NCI-H2029 (cell line): ENCODE measurements at regions not wholly inside any gene's neighbourhood (a gene's known extent, or its start where the extent isn't known, plus 50 kb on each side); places are given as distances from the start of the nearest gene placed in this dataset.

Source experiments
- DNase-seq: peaks from one replicate; lab custom pipeline; 2025; lab: John Stamatoyannopoulos, UW

DNA sequence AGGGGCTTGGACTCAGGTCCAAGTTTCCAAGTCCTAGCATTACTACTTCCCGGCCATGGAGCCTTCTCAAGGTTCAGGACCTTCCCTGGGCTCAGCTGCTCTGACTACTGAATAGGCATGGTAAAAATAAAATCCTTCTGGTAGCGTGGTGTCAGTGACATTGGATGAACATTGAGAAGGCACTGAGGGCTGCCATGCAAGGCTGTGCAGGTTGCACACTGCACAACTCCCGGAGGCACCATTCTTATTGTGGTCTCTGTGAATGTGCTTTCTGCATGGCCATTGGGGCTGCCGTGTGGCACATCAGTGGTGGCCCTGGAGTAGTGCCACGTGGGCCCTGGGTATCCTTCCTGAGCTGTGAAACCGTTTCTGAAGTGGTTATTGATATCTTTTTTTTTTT is 250.2 kb upstream of the CIBAR2 start:
- no peak for DNase-seq

DNA sequence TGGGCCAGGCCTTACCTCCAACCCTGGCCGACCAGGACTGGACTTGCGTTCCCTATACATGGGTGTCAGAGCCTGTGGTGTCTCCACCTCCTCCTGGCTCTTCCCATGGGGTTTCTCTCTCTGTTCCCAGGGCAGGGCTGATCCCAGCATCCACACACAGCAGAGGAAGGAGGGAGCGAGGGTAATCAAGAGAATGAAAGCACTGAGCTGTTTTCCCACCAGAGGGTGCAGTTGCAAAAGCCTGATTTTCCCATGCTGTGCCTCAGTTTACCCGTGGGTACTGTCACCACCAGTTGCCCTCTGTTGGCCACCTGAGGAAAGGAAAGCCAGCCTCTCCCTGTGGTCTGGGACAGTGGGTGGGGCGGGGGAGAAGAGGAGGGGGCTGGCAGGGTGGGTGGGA is 249.7 kb upstream of the GSE1 start:
- no peak for DNase-seq

DNA sequence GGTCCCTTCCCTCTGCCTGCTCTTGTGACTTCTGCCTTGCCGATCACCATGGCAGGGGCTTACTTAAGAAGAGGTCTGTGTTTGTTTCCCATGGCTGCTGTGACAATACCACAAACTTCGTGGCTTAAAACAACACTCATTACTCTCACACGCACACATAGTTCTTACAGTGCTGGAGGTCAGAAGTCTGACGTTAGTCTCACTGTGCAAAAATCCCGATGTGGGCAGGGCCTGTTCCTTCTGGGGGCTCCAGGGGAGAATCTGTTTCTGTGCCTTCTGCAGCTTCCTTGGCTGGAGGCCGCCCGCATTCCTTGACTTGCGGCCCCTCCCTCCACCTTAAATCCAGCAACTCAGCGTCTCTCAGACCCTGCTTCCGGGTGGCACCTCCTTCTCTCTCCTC is 249.2 kb upstream of the GSE1 start:
- no peak for DNase-seq

DNA sequence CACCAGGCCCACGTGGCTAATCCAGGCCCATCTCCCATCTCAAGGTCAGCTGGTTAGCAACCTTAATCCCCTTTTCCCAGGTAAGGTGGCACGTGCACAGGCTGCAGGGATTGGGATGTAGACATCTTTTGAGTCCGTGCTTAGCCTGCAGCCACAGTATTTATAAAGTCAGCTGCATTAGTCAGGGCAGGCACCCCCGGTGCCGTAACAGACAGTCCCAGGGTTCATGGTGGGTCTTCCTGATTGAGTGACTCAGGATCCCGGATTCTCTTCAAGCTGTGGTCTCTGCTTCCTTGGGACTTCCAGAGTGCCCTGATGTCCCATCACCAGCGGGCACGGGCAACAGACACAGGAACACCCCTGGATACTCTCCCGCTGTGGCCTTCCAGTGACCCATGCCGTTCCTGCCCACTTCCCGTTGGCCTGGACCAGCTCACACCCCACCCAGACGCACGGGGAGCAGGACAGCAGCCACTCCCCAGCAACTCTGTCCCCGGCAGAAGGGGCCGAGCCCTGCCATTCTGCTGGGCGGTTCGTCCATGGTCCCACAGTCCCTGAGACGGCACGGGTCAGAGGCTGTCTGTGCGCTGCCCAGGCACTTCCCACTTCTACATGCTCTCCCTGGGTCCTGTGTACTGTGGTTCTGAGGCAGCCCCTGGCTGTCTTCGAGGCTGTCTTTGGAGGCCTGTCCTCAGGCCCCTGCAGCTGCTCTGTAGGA is 248.6 kb upstream of the GSE1 start:
- no peak for DNase-seq

DNA sequence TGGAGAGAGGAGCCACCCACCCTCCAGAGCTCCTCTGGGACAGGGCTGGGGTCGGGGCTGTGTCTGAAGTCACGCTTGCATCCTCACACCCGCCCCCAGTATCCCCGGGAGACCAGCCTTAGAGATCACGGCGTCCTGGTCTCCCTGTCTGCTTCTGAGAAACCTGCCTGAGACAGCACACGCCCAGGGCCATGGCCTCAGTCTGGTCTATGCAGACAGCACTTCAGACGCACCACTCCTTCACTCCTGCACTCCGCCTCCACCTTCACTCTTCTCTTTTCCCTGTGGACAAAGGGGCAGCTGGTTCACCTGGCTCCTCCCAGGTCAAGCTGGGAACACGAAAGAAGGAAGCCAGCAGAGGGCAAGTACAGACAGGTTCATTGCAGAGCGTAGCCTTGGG is 248.0 kb upstream of the GSE1 start:
- DNase-seq = no peak

DNA sequence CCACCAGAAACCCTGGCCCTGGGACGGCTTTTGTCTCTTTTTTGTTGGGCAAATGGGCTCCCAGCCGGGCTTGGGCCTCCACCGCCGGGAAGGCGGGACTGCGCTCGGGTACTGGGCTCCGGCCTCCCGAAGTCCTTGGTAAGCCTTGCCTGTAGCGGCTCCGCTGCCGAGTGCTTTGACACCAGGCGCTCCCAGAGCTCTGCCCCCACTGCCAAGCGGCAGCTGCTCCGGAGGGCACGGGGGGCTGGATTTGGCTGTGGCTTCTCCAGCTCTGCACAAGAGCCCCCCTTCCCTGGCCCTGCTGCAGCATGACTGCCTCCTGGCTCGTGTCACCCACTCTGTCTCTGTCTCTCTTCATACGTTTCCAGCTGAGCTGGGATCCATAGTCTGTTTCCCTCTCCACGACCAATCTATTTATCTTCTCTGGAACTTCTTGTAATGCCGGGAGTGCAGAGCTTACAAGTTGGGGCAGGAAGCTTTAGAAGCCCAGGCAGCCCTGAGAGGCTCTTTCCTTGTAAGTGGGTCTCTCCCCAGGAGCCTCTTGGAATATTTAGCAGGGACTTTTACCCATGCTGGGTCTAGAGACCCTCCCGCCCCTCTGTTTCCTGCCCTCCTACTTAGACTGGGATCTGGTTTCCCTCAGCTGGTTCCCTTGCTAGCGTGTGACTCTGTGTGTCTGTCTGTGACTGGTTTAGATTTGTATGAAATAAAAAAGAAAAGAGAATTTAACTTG is 246.9 kb upstream of the GSE1 start:
- DNase-seq = no peak

DNA sequence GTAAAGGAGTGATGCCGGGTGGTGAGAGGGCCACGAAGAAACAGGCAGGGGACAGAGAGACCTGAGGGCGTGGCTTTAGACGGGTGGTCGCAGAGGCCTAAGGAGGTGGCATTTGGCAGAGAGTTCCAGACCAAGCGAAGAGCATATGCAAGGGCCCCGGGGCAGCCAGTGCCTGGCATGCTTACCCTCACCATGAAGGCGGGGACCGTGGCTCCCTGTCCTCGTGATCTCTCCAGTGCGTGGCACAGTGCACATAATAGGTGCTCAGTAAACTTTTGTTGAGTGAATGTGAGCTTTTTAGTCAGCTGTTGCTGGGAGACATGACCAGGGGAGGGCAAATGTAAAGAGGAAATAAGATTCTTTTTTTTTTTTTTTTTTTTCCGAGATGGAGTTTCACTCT is 245.6 kb upstream of the GSE1 start:
- DNase-seq = no peak

DNA sequence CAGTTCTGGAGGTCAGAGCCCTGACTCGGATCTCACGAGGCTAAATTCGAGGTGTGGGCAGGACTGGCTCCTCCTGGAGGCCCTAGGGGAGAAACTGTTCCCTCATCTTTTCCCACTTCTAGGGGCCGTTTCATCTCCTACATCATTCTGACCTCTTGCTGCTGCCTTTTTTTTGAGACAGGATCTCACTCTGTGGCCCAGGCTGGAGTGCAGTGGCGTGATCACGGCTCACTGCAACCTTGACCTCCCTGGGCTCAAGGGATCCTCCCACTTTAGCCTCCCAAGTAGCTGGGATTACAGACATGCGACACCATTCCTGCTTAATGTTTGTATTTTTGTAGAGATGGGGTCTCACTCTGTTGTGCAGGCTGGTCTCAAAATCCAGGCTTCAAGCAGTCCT is 244.1 kb upstream of the GSE1 start:
- DNase-seq = no peak

DNA sequence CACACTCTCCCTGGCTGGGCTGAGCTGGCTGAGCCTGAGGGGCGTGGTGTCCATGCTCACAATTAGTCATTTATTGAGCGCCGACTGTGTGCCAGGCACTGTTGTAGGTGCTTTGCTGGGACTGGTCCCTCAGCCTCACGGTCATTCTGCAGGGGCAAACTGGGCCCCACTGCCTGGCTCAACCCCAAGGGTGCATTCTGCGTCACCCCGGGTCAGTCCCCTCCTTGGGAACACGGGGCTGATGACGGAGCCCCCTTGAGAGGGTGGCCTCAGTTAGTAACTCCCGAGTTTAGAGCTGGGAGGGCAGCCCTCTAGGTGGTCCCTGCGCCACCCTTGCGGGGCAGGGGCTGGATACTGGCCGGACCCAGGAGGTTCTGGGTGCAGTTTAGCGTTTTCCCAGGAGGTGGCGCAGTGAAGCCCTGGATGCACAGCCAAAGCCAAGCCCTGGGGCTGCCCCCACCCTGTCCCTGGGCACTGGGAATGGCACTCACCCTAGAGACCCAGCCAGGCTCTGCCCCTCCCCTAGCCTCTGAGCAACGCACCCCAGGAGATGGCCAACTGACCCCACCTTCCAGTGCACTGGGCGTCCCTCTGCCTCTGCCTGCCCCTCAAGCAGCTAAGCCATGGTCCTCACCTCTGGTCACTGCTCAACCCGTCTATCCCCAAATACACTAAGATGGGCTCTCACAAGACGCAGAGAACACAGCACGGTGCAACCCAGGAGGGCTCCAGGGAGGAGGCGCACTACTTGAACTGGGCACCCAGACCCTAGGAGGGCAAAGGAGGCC is 243.2 kb upstream of the GSE1 start:
- no peak for DNase-seq

DNA sequence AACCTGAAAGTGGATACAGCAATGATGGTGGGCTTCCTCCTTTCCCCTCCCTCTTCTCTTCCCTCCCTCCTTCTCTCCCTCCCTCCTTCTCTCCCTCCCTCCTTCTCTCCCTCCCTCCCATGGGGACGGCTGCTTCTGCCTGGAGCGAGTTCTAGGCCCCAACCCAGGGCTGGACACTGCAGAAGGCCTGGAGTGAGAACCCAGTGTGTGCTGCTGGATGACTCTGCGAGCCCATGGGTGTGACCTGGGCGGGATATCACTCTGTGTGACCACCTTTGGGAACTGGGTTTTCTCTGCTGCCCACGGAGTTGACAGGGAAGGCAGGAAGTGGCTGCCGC is 242.6 kb upstream of the GSE1 start:
- DNase-seq = no peak

DNA sequence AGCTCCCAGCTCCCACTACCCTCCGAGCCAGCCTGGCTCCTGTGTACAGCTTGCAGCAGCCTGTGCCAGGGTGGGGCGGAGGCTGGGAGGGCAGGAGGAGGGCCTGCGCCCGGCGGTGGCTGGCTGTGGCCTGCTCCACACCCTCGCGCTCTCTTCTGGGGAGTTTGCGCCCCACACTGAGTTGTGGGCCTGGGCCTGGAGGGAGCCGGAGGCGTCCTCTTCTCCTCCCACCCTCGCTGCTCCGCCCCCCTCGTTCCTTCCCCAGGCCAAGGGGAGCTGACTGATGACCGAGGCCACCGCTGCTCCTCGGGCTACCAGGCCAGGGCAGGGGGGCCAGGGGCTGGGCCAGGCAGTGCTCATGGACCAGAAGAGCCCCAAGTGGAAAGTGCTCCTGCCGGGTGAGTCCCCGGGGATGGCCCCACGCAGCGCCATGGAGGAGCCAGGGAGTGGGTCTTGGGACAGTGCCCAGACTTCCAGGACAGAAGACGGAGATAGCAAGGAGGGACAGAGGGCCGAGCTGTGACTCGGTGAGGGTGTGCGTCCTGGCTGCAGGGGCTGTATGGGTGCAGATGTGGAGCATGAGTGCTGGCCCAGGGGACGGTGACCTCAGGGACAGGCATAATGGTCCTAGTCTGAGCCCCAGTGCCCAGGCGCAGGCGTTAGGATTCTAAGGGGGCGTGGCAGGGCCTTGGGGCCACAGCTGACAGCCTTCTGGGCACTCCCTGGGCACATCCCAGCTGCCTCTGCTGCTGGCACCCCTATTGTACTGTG is 242.1 kb upstream of the GSE1 start:
- no peak for DNase-seq

DNA sequence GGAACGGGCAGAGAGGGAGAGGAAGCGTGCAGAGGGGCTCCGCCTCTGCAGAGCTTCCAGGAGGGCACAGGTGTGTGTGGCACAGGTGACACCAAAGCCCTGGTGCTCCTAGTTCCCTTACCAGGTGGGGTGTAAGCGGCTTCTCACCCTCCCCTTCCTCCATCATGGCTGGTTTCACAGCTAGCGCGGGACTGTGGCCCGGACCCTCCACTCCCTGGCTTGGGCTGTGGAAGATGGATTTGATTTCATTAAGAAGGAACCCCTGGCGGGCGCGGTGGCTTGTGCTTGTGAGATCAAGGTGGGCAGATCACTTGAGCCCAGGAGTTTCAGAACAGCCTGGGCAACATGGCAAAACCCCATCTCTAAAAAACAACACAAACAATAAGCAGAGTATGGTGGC is 241.2 kb upstream of the GSE1 start:
- DNase-seq = no peak

DNA sequence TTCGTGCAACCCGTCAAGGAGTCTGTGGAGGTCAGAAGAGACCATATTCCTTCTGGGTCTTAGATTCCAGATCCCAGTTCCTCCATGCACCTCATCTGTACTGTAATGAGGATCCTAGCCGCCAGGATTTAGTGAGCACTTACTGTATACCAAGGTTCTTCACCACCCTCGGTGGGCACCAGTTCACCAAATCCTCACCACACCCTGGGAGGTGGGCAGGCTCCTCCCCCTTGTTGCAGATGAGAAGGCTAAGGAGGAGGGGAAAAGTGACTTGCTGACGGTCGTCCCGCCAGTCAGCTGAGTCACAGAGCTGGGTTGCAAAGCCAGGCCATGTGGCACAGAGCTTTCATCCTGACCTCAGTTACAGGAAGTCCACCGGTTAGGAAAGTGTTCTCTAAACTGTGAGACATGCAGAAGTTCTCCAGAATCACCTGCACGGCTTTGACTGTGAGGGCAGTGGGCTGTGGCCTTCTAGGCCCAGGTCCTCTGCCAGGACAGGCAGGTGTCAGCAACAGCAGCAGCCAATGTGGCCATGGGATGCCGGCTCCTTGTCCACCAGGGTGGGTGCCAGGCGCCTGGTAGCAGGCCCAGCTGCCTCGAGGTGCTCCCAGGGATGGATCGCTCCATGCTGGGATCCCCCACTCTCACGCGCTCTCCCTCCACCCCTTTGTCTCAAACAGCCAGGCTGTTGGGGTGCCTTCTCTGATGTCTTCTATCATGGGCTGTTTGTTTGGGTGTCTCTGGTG is 240.3 kb upstream of the GSE1 start:
- DNase-seq = no peak

DNA sequence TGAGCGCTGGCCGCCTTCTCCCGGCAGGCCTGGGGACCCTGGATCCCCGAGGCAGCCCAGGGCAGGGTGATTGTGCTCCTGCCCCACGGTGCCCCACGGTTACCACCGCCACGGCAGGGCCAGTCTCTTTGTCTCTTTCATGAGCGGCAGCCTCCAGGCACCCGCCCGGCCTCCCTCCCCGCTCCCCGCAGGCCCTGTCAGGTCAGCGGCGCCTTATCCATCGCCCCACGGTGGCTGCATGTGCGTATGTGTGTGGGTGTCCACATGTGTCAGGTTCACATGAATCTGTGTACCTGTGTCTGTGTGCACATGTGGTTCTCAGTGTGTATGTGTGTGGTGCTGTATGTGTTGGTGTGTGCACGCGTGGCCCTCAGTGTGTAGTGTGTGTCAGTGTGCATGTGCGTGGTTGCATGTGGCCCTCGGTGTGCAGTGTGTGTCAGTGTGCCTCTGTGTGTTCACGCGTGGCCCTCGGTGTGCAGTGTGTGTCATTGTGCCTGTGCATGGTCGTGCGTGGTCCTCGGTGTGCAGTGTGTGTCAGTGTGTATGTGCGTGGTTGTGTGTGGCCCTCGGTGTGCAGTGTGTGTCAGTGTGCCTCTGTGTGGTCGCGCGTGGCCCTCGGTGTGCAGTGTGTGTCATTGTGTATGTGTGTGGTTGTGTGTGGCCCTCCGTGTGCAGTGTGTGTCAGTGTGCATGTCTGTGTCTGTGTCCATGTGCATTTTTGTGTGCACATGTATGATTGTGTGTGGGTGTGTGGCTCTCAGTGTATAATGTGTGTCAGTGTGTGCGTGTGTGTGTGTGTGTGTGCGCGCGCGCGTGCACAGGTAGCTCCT is 239.2 kb upstream of the GSE1 start:
- DNase-seq = no peak

DNA sequence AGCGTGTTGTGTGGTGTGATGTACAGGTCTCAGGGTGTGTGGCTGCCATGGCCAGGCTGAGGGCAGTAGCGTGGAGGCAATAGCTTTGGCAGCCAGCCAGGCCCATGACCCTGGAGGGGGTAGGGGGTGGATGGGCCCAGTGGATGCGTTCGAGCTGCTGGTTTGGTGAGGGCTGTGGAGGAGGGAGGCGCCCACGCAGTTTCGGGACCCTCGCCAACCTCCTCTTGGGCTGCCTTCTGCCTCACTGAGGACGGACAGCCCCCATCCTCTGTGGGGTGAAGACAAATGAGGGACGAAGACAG is 238.6 kb upstream of the GSE1 start:
- no peak for DNase-seq

DNA sequence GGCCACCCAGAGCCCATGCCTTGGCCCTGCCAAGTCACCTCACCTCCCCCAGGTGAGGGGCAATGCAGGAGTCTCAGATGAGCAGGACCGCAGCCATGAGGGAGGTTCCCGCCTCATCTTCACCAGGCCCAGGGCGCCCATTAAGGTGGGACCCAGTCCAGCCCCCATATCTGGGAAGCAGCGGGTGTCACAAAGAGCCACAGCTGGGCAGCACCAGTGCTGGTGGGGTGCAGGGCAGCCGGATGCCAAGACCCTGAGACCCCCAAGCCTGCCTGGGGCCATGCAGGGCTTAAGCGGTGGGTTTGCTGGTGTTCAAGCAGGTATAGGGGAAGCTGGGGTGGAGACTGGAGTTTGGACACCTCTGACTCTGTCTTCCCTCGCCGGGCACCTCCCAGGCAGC is 237.8 kb upstream of the GSE1 start:
- DNase-seq = no peak

DNA sequence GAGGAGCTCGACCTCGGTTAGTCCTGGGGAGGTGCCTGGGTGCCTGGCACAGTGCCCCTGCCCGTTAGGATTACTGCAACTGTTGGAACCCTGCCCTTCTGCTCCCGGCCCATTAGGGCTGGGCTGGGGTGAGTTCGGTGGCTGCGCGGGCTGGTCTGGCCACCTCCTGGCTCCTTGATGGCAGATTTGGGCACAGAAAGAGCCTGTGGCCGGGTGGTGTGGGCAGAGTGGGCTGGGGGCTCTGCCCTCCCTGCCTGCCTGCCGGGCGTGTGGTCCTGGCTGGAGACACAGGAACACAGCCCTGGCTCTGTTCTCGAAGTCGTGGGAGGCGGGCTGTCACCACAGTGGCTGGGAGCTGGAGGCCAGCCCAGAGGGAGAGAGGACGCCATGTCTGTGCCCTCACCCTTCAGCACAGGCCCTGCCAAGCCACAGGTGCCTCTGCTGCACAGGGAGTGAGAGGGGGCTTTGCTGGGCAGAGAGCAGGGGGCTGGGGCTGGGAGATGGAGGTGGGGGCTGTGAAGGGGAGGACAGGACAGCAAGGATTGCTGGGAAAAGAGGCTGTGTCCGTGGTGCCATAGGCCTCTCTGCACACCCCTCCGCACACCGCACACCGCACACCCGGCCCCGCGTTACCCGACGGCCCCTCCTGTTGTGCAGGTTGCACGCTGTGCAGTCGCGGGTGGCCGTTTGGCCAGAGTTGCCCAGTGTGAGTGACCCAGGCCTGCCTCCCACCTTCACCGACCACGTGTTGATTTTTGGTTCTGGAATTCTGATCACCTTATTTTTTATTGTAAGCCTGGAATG is 236.6 kb upstream of the GSE1 start:
- DNase-seq = no peak

DNA sequence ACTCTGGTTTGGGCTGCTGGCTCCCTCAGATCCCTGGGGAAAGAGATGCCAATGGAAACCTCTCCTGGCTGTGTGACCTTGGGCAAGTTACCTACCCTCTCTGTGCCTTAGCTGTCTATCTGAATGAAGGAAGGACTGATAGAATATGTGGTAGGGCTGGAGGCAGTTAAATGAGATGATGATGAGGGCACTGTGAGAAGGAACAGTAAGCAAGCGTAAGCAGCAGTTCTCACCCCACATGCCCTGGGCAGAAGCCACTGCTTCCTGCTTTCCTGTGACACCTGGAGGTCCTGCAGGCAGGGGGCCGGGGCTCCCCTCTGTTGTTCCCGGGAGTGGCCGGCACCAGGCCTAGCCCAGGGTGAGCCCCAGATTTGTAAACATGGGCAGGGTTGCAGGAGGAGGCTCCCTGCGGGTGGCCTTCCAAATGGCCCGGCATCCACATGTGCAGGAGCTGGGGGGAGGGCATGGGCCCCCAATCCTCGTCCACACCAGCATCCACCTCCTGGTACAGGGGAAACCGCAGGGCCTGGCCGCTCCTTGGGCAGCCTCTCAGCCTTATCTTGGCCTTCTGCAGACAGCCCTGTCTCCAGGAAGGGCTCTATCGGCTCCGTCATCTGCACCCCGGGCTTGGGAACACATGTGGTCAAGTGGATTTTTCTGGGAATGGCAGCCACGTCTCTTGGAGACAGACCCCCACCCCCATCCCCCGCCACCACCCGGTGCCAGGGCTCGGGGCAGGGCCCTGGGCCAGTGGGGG is 235.6 kb upstream of the GSE1 start:
- no peak for DNase-seq
